GM21515 (cell line): ENCODE measurements at regions not wholly inside any gene's neighbourhood (a gene's known extent, or its start where the extent isn't known, plus 50 kb on each side); places are given as distances from the start of the nearest gene placed in this dataset.

Source experiments
- ATAC-seq: cut with Tn5 transposase; IDR thresholded peaks from one replicate; pipeline ENCODE4 v1.9.1; 2021; ENCODE audit not compliant: unreplicated experiment

DNA sequence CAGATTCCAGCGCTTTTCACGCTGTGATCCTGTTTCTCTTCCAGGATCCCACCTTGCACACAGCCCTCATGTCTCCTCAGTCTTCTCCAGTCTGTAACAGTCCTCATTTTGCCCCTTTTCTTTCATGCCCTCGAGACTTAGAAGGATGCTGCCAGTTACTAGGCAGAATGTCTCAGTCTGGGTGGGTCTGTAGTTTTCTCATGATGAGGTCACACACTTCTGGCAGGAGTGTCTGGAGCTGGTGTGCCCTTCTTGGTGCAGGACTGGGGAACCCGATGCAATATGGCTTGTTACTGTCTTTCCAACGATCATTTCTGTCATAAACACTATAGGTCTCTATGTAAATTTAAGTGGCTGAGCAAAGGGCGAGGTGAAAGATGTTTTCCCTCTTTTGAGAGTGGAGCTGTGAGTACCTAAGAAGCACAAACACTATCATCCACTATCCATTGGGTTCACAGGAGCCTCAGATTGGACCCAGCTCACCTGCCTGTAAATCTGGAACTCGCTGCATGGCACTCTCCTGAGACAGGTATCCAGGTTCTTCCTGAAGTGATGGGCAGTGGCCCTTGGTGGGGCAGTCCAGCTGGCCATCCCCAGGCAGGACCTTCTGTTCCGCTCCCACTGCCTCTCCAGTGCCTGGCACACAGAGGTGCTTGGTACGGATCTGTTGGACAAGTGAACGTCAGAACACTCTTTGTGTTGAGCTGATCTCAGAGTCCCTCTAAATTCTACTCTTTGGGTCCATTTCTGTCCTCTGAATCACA, 64.3 kb upstream of the ZNF32 start:
- ATAC-seq: no peak

- no peak for ATAC-seq
Measured at GRCh38 chr10:43710772-43711471, 62.2 kb upstream of the ZNF32 start.

GRCh38 chr10:43708262-43708661, 59.6 kb upstream of the ZNF32 start:
- ATAC-seq: no peak

DNA sequence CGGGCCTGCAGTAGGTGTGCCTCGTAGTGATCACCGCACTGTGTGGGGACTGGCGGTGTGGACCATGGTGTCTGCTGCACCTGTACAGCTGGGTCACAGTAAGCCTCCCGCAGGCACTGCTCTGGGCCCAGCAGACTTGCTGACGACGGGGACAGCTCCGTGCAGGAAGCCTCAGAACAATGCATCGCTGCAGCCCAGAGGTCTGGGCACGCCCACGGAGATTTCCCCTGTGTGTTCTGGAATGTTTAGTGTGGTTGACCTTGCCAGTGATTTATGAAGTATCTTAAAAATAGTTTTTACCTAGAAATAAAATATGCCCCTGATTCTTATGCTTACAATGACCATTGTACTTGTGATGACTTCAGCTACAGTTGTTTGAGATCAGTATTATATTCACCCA, 59.1 kb upstream of the ZNF32 start:
- ATAC-seq: no peak

- ATAC-seq: no peak
Measured at GRCh38 chr10:43706166-43706565, 57.5 kb upstream of the ZNF32 start.

- ATAC-seq: no peak
Measured at GRCh38 chr10:43703286-43703685, 54.6 kb upstream of the ZNF32 start.

DNA sequence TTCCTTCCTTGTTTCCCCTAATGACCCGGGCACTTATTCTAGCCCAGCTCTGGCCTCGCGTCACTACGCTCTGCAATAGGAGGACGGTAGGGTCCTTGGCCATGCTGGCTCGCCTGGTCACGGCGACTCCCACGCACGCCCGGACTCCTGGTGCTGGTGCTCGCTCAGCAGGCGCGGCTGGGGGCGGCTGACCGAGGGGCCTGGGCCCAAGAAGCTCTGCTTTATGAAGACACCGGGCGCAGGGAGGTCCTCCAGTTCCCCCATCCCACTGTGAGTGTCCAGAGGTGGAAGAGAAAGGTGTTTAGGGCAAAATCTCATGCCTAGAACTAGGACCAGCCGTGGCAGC, 54.2 kb upstream of the ZNF32 start:
- ATAC-seq: no peak

GRCh38 chr10:43702213-43702935, 53.7 kb upstream of the ZNF32 start:
- ATAC-seq: no peak

- ATAC-seq: no peak
Measured at GRCh38 chr10:43701295-43701694, 52.6 kb upstream of the ZNF32 start.

GRCh38 chr10:43700306-43700705, 51.6 kb upstream of the ZNF32 start:
- no peak for ATAC-seq

GRCh38 chr10:43699516-43699915, 50.8 kb upstream of the ZNF32 start:
- ATAC-seq: no peak
